Muscle layer of duodenum (tissue), 2 donors: ENCODE measurements at regions not wholly inside any gene's neighbourhood (a gene's known extent, or its start where the extent isn't known, plus 50 kb on each side); places are given as distances from the start of the nearest gene placed in this dataset.
"Not testable (repeated sequence)": the region's sequence is repeated elsewhere in the genome, so short reads cannot be mapped to it uniquely, and the experiment has no call there.

Experiments used
- H3K27ac ChIP-seq: one replicate; pipeline ENCODE4 v1.7.0; 2013; ENCODE audit warnings: mild to moderate bottlenecking, low read length
- H3K27me3 ChIP-seq: one replicate; pipeline ENCODE4 v1.7.0; 2013; ENCODE audit warnings: low read depth, mild to moderate bottlenecking, control low read depth, low read length
- H3K36me3 ChIP-seq, 2 donors: one replicate each; pipeline ENCODE4 v1.7.0; 2013; ENCODE audit warnings: low read length in 2 of 2, control low read depth in 1 of 2, mild to moderate bottlenecking in 1 of 2; ENCODE audit not compliant: insufficient read depth in 2 of 2, control insufficient read depth in 1 of 2
- H3K4me1 ChIP-seq, 2 donors: one replicate each; pipeline ENCODE4 v1.7.0; 2013; ENCODE audit warnings: low read length in 2 of 2, mild to moderate bottlenecking in 2 of 2, control low read depth in 1 of 2, moderate library complexity in 1 of 2; ENCODE audit not compliant: insufficient read depth in 2 of 2, control insufficient read depth in 1 of 2
- H3K4me3 ChIP-seq, 2 donors: one replicate each; pipeline ENCODE4 v1.7.0; 2013; ENCODE audit warnings: low read length in 2 of 2, low read depth in 1 of 2, mild to moderate bottlenecking in 1 of 2
- H3K9me3 ChIP-seq, 2 donors: one replicate each; pipeline ENCODE4 v1.7.0; 2013; ENCODE audit warnings: low read length in 2 of 2, control low read depth in 1 of 2, mild to moderate bottlenecking in 1 of 2; ENCODE audit not compliant: control insufficient read depth in 1 of 2
- donor health status: healthy.

DNA sequence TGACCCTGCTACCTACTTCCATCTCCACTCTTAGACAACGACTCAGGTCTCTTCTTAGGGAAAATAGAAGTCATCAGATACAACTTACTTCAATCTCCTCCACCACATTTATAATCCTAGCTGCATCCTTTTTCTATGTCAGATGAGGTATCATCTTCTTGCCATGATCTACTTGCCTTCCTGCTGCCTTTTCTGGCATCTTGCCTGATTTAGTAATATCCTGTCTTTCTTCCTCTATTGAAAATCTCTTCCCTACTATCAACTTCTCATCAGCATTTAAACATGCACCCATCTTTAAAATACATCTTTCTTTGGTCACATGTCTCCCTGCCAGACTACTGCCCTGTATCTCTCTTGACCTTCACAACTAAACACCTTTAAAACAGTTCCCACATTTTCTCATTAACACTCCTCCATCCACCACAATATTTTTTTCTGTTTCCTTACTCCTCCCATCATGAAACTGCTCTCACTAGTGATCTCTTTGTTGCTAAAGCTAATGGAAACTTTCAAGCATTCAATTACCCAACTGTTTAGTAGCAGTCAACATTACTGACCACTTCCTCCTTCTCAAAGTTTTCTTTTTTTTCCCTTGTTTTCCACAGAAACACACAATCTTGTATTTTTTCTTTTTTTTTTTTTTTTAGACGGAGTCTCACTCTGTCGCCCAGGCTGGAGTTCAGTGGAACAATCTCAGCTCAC lies 100.8 kb upstream of the CXorf66 start:
- H3K27me3 ChIP-seq, result no peaks in the 10 kb centered on the region
- no peaks in the 10 kb centered on the region for H3K4me1 ChIP-seq
- H3K9me3 ChIP-seq, result no peaks in the 10 kb centered on the region
- no peak overlapping the region for H3K27ac ChIP-seq
- no peaks in the 10 kb centered on the region for H3K36me3 ChIP-seq
- H3K4me3 ChIP-seq, result no peak overlapping the region

DNA sequence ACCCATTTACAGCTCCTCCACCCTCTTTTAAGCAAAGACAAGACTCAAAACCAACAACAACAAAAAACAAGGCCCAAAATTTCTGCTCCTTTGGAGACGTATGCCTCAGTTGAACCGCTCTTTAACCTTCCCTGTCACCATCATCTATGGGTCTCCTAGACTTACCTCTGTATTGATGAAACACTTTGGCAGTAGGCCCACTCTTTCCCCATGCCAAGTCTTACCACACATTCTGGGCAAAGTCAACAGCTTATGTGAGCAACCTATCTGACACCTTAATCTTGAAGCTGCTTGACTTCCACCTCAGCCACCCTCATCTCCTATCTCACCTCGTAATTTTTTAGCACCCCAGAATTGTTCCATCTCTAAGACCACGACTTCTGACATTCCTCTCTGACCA lies 99.7 kb upstream of the CXorf66 start:
- no peak overlapping the region for H3K4me3 ChIP-seq
- H3K4me1 ChIP-seq, result no peaks in the 10 kb centered on the region
- H3K27me3 ChIP-seq, result no peaks in the 10 kb centered on the region
- H3K36me3 ChIP-seq, result no peaks in the 10 kb centered on the region
- no peaks in the 10 kb centered on the region for H3K9me3 ChIP-seq
- no peak overlapping the region for H3K27ac ChIP-seq

DNA sequence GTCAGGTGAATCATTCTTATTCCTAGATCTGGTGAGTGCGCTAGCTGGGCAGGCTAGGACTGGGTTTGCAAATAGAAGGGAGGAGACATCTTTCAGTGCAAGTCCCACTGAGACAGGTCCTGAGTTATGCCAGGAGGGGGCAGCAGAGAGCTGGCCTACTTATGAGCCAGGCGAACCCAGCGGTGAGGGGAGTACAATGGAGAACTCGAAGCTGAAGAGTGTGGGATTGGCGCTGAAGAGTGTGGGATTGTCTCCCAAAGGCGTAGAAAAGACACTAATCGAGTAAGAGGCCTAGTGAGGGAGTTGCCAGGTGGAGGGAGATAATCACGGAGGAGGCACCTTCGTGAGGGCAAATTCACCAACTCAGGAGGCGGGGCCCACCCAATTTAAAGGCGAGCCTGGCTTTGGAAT lies 91.7 kb upstream of the CXorf66 start:
- Histone ChIP-seq H3K27ac (no peak overlapping the region), H3K36me3 (no peaks in the 10 kb centered on the region), H3K27me3 (no peaks in the 10 kb centered on the region), H3K9me3 (no peaks in the 10 kb centered on the region), H3K4me1 (no peaks in the 10 kb centered on the region), H3K4me3 (no peak overlapping the region)

DNA sequence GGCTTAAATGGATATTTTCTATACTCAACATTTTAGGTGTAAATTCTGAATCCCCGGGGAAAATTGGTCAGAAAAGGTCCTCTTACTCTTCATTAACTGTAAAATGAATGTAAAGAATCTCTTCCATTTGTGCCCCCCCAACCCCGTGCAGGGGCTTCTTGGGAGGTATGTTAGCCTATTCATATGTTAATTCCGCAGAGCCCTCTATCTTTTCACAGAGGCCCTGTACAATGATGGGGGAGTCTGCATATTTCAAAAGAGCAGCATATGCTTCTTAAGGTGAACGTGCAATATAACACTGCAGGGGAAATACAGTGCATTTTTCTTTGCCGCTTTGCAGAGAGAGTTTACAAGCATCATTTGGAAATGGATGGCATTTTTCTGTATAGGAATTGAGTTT lies 88.5 kb upstream of the CXorf66 start:
- Histone ChIP-seq H3K36me3 (no peaks in the 10 kb centered on the region), H3K27ac (no peak overlapping the region), H3K4me3 (no peak overlapping the region), H3K9me3 (no peaks in the 10 kb centered on the region), H3K27me3 (no peaks in the 10 kb centered on the region), H3K4me1 (no peaks in the 10 kb centered on the region)

DNA sequence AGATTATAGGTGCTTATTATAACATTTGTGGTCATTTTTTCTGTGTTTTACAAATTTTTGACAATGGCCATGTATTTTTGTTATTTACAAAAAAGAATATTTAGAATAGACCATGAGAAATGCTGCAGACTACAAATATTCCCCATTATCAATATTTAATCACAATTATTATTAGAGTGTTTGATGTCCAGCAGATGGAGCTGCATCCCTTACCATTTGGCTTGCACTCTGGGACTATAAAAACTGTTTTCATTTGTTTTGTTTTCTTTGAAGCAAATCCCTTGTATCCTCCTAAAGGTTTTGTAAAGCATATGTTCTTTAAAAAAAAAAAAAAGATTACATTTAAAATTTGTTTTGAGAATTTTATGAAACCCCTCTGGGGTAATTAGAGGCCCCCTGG lies 85.6 kb upstream of the CXorf66 start:
- H3K36me3 ChIP-seq, result no peaks in the 10 kb centered on the region
- no peaks in the 10 kb centered on the region for H3K27me3 ChIP-seq
- no peaks in the 10 kb centered on the region for H3K9me3 ChIP-seq
- H3K27ac ChIP-seq, result no peak overlapping the region
- no peaks in the 10 kb centered on the region for H3K4me1 ChIP-seq
- H3K4me3 ChIP-seq, result no peak overlapping the region

DNA sequence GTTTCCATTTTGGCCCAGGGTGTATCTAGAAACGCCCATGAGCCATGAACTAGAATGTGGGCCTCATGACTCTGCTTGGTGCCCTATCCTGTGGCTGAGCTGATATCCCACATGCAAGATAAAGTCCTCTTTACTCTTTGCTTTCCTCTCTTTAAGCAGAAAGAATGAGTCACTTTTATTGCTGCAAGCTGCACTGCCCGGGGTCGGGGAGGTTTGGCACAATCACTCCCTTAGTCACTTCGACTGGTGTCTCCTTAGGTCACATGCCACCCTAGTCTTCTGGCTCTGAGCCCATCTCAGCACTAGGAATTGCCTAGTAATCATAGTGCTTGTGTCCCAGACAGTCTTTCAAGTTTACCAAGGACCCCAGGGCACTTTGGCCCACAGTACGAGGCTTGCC lies 75.1 kb upstream of the CXorf66 start:
- Histone ChIP-seq H3K36me3 (no peaks in the 10 kb centered on the region), H3K4me3 (no peak overlapping the region), H3K9me3 (peaks cover 0 to 12% of the 10 kb centered on the region in 2 donors), H3K27me3 (no peaks in the 10 kb centered on the region), H3K27ac (no peak overlapping the region), H3K4me1 (no peaks in the 10 kb centered on the region)

DNA sequence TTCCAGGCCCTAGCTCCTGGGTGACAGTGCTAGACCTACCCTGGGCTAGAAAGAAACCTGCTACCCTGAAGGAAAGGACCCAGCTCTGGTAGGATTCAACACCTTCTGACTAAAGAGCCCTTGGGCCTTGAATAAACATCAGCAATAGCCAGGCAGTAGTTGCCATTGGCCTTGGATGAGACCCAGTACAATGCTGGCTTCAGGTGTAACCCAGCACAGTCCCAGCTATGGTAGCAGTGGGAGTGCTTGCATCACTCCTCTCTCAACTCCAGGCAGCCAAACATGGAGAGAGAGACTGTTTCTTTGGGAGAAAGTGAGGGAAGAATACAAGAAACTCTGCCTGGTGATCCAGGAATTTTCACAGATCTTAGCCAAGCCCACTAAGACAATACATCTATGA lies 73.5 kb upstream of the CXorf66 start:
- no peak overlapping the region for H3K4me3 ChIP-seq
- H3K4me1 ChIP-seq, result no peaks in the 10 kb centered on the region
- no peaks in the 10 kb centered on the region for H3K27me3 ChIP-seq
- no peak overlapping the region for H3K27ac ChIP-seq
- H3K9me3 ChIP-seq, result peaks cover 0 to 12% of the 10 kb centered on the region in 2 donors
- H3K36me3 ChIP-seq, result no peaks in the 10 kb centered on the region

DNA sequence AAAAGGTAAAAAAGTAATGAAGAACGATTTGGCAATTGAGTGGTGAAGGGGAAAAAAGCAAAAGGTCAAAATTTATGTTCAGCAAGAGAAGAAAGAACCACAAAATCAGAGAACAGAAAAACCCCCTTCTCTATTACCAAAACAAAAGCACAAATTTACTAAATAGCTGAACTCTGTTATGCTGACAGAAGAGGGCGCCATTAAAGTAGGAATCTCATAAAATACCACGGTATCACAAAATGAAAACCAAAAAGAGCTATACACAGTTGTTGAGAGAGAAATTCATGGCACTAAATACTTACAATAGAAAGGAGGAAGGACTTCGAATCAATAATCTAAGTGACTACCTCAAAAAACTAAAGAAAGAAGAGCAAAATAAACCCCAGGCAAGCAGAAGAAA lies 69.6 kb upstream of the CXorf66 start:
- H3K27me3 ChIP-seq, result no peaks in the 10 kb centered on the region
- no peaks in the 10 kb centered on the region for H3K4me1 ChIP-seq
- peaks cover 0 to 6% of the 10 kb centered on the region in 2 donors for H3K9me3 ChIP-seq
- no peaks in the 10 kb centered on the region for H3K36me3 ChIP-seq
- H3K27ac ChIP-seq, result no peak overlapping the region
- no peak overlapping the region for H3K4me3 ChIP-seq

DNA sequence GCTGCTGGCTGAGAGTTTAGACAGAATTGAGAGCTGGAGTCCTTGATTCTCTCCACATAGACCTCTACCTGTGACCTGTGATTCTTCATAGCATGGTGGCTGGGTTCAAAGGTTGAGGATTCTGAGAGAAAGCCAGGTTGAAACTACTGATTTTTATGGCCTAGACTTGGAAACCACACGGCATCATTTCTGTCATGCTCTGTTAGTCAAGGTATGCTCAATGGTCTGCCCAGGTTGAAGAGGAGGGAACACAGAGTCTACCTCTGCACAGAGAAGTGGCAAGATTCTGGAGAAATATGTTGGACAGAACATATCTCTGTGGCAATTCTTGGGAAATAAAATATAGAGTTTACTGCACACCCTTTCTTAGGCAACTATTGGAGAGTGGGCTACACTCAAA lies 57.2 kb upstream of the CXorf66 start:
- no peak overlapping the region for H3K27ac ChIP-seq
- no peaks in the 10 kb centered on the region for H3K9me3 ChIP-seq
- no peaks in the 10 kb centered on the region for H3K36me3 ChIP-seq
- no peaks in the 10 kb centered on the region for H3K27me3 ChIP-seq
- no peaks in the 10 kb centered on the region for H3K4me1 ChIP-seq
- no peak overlapping the region for H3K4me3 ChIP-seq

DNA sequence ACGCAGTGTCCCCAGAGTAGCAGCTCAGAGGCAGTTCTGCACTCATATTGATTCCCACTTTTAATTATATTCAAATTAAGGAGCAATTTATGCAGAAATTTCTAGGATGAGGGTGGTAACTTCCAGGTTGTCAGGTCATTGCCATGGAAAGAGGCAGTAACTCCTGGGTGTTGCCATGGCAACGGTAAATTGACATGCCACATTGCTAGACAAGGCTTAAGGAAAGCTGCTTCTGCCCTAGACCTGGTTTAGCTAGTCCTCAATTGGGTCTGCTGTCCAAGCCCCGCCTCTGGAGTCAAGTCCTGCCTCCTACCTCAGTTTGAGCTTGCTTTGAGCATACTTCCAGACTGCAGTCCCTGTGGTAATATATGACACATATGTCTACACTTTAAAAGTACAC lies 53.8 kb upstream of the CXorf66 start:
- H3K9me3 ChIP-seq, H3K4me3 ChIP-seq, H3K36me3 ChIP-seq, H3K27ac ChIP-seq, H3K27me3 ChIP-seq, H3K4me1 ChIP-seq: not testable (repeated sequence)
